ENCODE measurements at regions not wholly inside any gene's neighbourhood (a gene's known extent, or its start where the extent isn't known, plus 50 kb on each side); places are given as distances from the start of the nearest gene placed in this dataset.
A peak's percentile ranks its signal among the peaks of the same experiment; 100 is the strongest.
"Not testable (repeated sequence)": the region's sequence is repeated elsewhere in the genome, so short reads cannot be mapped to it uniquely, and the experiment has no call there.

DNA sequence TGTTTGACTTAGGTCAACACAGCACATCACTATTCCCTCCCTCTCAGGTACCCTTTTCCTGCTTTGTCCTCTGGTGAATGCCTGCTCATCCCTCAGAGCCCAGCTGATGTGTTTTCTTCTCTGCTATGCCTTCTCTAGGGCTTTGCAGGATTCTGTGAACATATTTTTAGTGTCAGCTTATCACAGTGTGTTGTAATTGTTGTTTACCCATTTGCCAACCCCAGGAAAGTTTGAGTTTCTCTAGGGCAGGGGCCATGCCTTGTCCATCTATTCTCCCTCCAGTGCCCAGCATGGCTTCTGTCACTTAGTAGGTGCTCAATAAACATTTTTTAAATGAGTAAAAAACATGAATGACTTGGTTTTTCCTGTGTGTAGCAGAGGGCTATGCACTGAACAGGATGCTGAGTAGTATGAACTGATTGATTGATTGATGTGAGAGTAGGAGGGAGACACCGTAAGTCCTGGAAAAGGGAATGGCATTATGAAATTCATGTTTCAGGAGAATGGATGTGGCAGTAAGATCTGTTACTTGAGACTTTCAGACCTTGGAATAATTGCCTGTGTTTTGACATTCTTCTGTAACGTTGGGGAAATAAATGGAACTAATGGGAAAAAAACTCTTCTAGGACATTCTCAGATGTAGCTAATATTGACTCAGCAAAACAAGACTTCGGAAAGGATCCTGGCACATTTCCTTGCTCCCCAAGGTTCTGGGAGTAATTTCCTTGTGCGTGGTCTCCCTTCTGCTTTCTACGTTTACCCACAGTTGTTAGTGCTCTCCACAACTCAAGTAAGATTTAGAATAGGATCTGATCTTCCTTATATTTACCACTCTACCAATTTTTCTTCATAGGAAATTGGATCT lies 267.3 kb upstream of the TBL1XR1 start:
- no peak for DNase-seq

- no peak for DNase-seq
Observed at GRCh38 chr3:177465257-177465642, 268.0 kb upstream of the TBL1XR1 start.

DNA sequence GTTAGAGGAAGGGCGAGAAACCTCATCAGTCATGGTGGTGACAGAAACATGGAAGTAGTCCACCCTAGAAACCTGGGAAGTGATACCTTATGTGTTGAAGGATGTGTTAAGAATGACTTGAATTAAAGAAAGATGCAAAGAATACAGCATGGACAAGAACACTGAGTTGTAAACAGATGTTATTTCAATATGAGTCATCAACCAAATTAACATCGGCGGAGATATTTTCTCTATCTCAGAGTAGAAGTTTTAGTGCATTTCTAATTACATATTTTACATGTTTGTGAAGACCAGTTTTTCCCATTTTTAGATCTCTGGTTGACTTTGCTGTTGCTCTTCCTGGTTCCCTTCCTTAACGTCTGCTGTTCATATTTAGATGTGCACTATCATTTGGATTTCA lies 268.8 kb upstream of the TBL1XR1 start:
- DNase-seq = no peak

GRCh38 chr3:177466622-177467021 lies 269.3 kb upstream of the TBL1XR1 start:
- not testable (repeated sequence) for DNase-seq

DNA sequence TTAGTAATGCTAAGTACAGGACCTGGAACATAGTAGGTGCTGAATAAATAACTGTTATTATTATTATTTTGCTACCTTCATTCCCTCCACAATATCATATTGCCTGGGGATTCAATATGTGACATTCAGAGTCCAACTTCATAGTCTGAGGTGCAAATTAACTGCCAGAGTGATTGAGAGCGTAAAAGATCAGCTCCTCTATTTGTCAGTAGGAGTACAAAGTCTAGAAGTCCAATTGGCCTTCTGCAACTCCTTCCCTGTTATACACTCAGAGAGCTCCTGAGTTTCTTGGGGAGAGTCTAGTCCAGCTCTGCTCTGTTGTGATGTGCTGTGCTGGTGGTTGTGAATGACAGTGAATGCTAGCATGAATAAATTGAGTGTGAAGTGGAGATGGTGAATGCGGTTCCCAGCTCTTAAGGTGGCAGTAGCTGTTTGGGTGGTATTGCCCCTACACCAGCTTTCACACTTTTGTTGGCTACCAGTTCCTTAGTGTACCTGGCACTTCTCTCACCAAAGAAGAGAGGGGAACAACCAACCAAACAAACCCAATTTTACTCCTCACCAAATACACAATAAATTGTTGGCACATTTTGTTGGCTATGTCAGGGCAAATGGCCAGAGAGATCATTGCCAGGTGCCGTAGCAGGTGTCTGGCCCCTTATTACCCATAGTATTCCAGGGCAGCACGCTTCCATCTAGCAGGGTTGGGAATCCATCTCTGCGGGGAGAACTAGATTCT lies 270.1 kb upstream of the TBL1XR1 start:
- DNase-seq = no peak

GRCh38 chr3:177468331-177468730 lies 271.0 kb upstream of the TBL1XR1 start:
- no peak for DNase-seq

GRCh38 chr3:177468816-177469215 lies 271.5 kb upstream of the TBL1XR1 start:
- no peak for DNase-seq

- no peak for DNase-seq
Observed at GRCh38 chr3:177469216-177469615, 271.9 kb upstream of the TBL1XR1 start.

DNA sequence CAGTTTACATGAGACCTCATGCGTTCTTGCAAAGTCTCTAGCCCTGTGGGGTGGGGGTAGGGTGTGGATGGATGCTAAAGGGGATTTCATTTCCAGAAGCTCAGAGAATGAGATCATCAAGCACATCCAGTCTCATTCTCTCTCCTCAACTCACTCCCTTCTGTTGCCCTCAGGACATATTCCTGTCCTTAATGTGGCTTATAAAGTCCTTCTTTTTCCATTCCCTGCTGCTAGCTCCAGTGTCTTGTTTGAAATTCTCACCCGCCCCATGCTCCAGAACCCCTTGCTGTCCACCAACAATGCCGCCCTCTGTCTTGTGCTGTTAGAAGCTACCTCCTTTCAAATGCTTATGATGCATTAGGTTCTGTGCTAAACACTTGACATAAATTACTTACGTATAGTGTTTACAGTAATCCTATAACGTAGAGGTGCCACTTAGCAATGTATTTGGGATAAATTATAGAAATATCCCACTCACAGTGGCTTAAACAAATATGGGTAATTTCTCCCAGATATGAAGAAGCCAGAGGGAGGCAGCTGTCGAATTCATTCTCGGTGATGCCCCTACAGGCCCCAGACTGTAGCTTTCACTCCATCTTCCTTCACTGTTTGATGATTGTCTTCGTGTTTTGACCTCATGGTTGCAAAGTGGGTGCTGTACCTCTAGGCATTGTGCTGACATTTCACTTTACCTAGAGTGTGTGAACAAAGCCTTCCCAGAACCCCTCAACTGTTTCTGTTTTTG lies 273.1 kb upstream of the TBL1XR1 start:
- no peak for DNase-seq

DNA sequence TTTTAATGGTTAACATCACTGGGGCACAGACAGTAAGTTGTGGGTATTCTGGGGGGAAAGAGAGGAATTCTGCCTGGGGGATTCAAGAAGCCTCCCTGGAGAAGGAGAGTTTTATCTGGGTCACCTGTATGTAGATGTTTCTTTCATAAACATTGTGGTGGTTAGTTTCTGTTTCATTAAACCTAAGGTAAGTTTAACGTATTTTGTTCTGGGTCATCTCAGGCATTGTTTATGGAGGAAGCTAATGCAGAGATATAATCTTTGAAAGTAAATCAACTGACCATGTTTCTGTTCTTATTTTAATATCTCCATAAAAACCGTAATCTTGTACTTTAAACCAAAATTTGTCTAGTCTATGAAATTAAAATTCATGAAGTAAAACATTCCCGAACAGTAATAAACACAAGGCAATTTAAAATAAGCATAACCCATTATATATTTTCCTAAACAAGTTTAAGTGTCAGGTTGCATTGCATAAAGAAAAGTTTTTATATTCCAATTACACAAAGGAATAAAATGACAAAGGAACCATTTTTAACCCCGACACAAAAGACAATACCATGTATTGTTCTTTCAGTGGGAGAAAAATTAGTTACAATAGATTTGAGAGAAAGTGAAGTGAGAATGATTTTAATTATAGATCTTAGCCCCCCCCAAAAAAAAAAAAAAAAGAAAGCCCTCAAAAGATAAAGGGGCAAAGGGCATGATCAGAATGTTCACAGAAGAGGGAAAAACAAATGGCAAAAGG lies 274.6 kb upstream of the TBL1XR1 start:
- no peak for DNase-seq

DNA sequence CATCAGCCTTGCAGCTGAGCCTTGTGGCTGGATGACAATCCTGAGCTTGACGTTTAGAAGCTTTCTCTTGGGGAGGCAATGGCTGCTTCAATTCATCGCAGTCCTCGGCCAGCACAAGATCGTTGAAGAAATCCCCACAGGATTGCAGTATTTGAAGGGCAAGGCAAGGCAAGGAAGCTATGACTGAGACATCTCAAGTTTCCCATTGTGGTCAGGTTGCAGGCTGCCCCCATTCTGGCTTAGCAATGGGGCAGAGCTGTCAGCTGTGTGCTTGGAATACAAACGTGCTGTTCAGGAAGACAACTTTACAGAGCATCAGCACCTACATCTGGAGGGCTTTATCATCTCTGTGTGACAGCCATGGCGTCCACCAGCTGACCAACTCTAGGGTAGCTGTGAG lies 275.9 kb upstream of the TBL1XR1 start:
- no peak for DNase-seq

DNA sequence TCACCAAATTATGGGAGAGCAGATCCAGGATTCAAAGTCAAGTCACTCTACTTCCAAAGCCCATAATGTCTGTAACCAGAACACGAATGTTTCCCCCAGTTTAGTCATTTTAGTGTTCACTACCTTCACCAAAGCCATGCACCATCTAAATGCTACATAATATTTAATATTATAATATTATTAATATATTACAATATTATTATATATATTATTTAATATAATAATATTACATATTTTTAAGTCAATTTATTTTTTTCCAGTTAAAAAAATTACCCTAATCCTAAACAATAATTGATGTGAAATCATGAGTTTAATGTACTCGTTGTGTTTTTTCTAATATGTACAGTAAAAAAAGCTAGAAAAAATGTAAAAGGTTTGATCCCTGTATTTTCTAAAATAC lies 276.6 kb upstream of the TBL1XR1 start:
- no peak for DNase-seq

DNA sequence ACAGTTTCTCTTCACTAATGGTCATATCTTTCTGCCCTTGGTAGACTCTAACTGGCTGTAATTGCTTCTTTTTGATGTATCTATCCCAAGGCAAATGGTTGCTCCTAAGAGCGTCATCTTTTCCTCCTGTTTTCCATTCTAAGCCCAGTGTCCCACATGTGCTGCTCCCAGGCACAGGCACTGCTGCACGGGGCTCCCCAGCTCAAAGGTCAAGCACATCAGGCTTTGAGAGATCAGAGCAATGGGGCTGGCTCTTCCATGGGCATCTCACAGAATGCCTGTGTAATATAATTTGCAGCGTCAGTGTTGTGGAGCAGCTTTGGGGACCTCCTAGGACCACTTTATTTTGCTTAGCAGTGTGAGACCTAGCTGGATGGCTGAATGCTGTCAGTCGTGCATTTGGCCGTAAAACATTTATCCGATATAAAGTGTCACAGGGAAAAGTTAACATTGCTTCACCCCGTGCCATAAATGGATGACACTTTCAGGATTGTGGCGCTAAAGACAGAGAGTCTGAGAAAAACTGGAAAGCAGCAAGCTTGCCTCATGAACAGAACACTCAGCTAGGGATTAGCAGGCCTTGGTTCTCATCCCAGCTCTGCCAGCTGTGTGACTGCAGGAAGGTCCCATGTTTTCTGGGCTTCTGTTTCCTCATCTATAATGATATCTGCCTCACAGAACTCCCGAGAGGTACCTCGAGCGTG lies 277.5 kb upstream of the TBL1XR1 start:
- no peak for DNase-seq

GRCh38 chr3:177475356-177475665 lies 278.0 kb upstream of the TBL1XR1 start:
- DNase-seq = no peak

GRCh38 chr3:177476495-177476894 lies 279.2 kb upstream of the TBL1XR1 start:
- no peak for DNase-seq

- no peak for DNase-seq
Observed at GRCh38 chr3:177476921-177477435, 279.7 kb upstream of the TBL1XR1 start.

DNA sequence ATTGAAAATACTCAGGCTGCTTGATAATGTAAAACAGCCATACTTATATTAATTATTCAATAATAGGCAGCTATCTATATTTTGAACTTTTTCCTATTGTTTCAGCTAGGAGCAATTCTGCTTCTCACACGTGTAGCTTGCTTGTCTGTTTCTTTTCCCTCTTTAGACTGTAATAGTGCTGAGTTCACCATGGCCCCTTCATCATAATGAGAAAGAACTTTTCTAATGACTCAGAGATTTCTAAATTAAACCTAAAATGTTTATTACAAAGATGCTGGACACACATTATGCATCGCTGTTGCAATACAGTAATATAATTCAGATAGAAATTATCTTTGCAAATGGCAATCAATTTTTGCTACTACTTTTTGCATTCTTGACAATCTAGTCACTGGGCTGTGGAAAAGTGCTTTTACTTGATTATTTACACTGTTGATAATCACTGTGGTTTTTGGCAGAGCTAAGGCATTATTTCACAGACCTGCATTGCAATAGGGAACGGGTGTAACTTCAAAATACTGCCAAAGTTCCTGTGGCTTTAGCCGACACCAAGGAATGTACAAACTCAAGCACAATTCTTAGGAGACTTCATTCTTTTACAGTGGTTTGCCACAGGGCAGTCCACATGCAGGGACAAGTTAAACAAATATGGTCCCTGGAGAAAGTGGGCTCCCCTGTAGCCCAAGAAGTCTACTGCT lies 281.0 kb upstream of the TBL1XR1 start:
- peak; percentile 28 for DNase-seq

DNA sequence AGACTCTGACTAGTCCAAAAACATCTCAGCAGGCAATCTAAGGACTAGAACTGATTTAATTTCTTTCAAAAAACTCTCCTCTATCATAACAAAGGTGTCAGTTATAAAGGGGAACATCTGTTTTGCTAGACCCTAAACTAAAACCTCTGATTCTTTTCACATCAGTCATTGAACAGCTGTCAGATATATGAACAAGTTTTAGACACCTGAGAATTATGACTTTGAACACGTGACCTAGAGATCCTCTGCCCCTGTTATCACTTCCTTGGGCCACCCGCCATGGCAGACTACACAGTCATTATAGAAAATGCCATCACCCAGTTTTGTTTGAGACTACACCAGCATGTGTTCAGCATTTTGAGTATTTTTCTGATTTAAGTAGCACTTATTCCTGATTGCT lies 282.3 kb upstream of the TBL1XR1 start:
- DNase-seq = no peak

GRCh38 chr3:177481329-177481728 lies 284.0 kb upstream of the TBL1XR1 start:
- peak; percentile 23 for DNase-seq

GRCh38 chr3:177482048-177482691 lies 284.9 kb upstream of the TBL1XR1 start:
- no peak for DNase-seq
